ENCODE measurements at regions not wholly inside any gene's neighbourhood (a gene's known extent, or its start where the extent isn't known, plus 50 kb on each side); places are given as distances from the start of the nearest gene placed in this dataset.

DNA sequence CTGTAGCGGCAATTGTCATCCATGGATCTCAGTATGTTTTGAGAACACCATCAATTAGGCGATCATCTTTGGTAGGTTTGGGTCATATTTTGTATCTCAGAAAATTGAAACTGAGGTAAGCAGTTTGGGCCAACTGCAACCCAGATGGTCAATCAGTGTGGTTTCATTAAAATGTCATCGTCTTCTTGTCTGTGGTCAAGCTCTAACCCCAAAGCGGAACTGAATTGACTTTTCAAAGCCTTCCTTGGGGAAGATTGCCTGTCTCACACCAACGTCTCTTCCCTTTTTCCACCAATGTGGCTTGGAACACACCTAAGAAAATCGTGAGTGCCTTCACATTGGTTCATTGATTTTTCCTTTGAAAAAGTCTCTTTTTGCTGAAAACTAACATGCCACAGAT lies 56.3 kb upstream of the UBAC2 start:
- no peak overlapping the region for H3K14ac ChIP-seq (ENCODE audit: insufficient read depth, low read length)
- no peak overlapping the region for H2BK12ac ChIP-seq (ENCODE audit: insufficient read length, low read depth, low read length)
- no peak overlapping the region for H2BK15ac ChIP-seq (ENCODE audit: low read depth, low read length)
- H4K91ac ChIP-seq (ENCODE audit: insufficient read length, low read depth, low read length), result no peak overlapping the region
- H3K79me2 ChIP-seq (ENCODE audit: insufficient read depth, low read length), result no peaks in the 10 kb centered on the region
- Mint-ChIP-seq H3K27me3 (ENCODE audit: low read depth) (peaks cover 2% of the 10 kb centered on the region), H3K4me1 (no peaks in the 10 kb centered on the region), H3K36me3 (ENCODE audit: insufficient read depth in 1 of 3, low read depth in 3 of 3) (peaks cover 10 to 17% (median 15%) of the 10 kb centered on the region in 3 experiments), H3K27ac (no peak overlapping the region), H3K4me3 (no peak overlapping the region), H3K9me3 (peaks cover 18 to 22% of the 10 kb centered on the region in 2 experiments)
- H3K56ac ChIP-seq (ENCODE audit: insufficient read length, low read depth, low read length), result no peak overlapping the region
- no peaks in the 10 kb centered on the region for H3K27me3 ChIP-seq (ENCODE audit: insufficient read depth, low read length)
- no peak overlapping the region for H3K4ac ChIP-seq (ENCODE audit: low read depth, low read length)
- no peaks in the 10 kb centered on the region for H3K9me3 ChIP-seq (ENCODE audit: control insufficient read depth, low read depth, low read length)
- no CpG with 5 or more reads among the region's 6 CpGs for WGBS (ENCODE audit: extremely low coverage, insufficient read length, low lambda C conversion rate)
- TF ChIP-seq, protein P1, sequence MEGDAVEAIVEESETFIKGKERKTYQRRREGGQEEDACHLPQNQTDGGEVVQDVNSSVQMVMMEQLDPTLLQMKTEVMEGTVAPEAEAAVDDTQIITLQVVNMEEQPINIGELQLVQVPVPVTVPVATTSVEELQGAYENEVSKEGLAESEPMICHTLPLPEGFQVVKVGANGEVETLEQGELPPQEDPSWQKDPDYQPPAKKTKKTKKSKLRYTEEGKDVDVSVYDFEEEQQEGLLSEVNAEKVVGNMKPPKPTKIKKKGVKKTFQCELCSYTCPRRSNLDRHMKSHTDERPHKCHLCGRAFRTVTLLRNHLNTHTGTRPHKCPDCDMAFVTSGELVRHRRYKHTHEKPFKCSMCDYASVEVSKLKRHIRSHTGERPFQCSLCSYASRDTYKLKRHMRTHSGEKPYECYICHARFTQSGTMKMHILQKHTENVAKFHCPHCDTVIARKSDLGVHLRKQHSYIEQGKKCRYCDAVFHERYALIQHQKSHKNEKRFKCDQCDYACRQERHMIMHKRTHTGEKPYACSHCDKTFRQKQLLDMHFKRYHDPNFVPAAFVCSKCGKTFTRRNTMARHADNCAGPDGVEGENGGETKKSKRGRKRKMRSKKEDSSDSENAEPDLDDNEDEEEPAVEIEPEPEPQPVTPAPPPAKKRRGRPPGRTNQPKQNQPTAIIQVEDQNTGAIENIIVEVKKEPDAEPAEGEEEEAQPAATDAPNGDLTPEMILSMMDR (conservative IDR thresholded peaks at IDR 0.05), result no peak
- H4K20me1 ChIP-seq (ENCODE audit: control insufficient read depth, insufficient read depth, insufficient read length), result no peaks in the 10 kb centered on the region
- H3K18ac ChIP-seq (ENCODE audit: insufficient read length, low read depth, low read length), result no peak overlapping the region
- no peak overlapping the region for H3K23ac ChIP-seq (ENCODE audit: insufficient read length, low read depth, low read length)
- no peak overlapping the region for H4K8ac ChIP-seq (replicated peaks; ENCODE audit: insufficient read length, low read depth, low read length)
- no peak for DNase-seq
- no peak overlapping the region for H2AK5ac ChIP-seq (ENCODE audit: insufficient read length, low read length)
- H2AFZ ChIP-seq (ENCODE audit: low read length), result no peak overlapping the region
- H2BK20ac ChIP-seq (ENCODE audit: low read depth, low read length, poor library complexity, severe bottlenecking), result no peak overlapping the region
- no peak overlapping the region for H4K5ac ChIP-seq (ENCODE audit: insufficient read length, low read depth, low read length)
- H3K9ac ChIP-seq (ENCODE audit: extremely low read depth, insufficient read length, low read length), result no peak overlapping the region
- no peak overlapping the region for H3T11ph ChIP-seq (ENCODE audit: low read length)
- no peak overlapping the region for H3K27ac ChIP-seq (ENCODE audit: insufficient read length, low read depth, low read length)
- H3K4me1 ChIP-seq (ENCODE audit: insufficient read depth, low read length), result no peaks in the 10 kb centered on the region
- no peaks in the 10 kb centered on the region for H3K79me1 ChIP-seq (ENCODE audit: insufficient read depth, low read depth, low read length, poor library complexity, severe bottlenecking)
- no peak overlapping the region for H2BK5ac ChIP-seq (ENCODE audit: insufficient read length, low read length)
- H3K4me2 ChIP-seq (ENCODE audit: insufficient read depth, insufficient read length, low read length), result no peak overlapping the region
- H3K23me2 ChIP-seq (ENCODE audit: insufficient read length, low read depth, low read length, poor library complexity, severe bottlenecking), result no peaks in the 10 kb centered on the region
- H2BK120ac ChIP-seq (ENCODE audit: low read depth, low read length, poor library complexity, severe bottlenecking), result no peak overlapping the region
